IPS-15b (cell line): ENCODE measurements at regions not wholly inside any gene's neighbourhood (a gene's known extent, or its start where the extent isn't known, plus 50 kb on each side); places are given as distances from the start of the nearest gene placed in this dataset.

Experiments used
- H3K27me3 ChIP-seq: one replicate; pipeline ENCODE4 v1.6.1; 2013; ENCODE audit warnings: low read length; ENCODE audit not compliant: control insufficient read depth, insufficient read depth
- H3K36me3 ChIP-seq: one replicate; pipeline ENCODE4 v1.6.1; 2013; ENCODE audit warnings: low read length; ENCODE audit not compliant: control insufficient read depth, insufficient read depth
- H3K4me1 ChIP-seq: one replicate; pipeline ENCODE4 v1.6.1; 2013; ENCODE audit warnings: mild to moderate bottlenecking, low read length; ENCODE audit not compliant: control insufficient read depth, insufficient read depth
- H3K4me3 ChIP-seq: one replicate; pipeline ENCODE4 v1.5.1; 2013; ENCODE audit warnings: low read depth, low read length
- H3K9ac ChIP-seq: one replicate; pipeline ENCODE4 v1.6.1; 2013; ENCODE audit warnings: low read depth, mild to moderate bottlenecking, low read length
- H3K9me3 ChIP-seq: one replicate; pipeline ENCODE4 v1.6.1; 2013; ENCODE audit warnings: mild to moderate bottlenecking, low read length; ENCODE audit not compliant: control insufficient read depth, insufficient read depth

GRCh38 chr16:9226924-9227323 lies 135.5 kb downstream of the HAPSTR1 start:
- no peak overlapping the region for H3K9ac ChIP-seq
- no peaks in the 10 kb centered on the region for H3K9me3 ChIP-seq
- no peaks in the 10 kb centered on the region for H3K36me3 ChIP-seq
- H3K4me3 ChIP-seq, result no peak overlapping the region
- H3K4me1 ChIP-seq, result peaks cover 4% of the 10 kb centered on the region
- no peaks in the 10 kb centered on the region for H3K27me3 ChIP-seq

- Histone ChIP-seq H3K4me1 (peaks cover 8% of the 10 kb centered on the region), H3K9me3 (no peaks in the 10 kb centered on the region), H3K27me3 (no peaks in the 10 kb centered on the region), H3K36me3 (no peaks in the 10 kb centered on the region), H3K4me3 (no peak overlapping the region), H3K9ac (no peak overlapping the region)
These were observed 139.6 kb downstream of the HAPSTR1 start for GRCh38 chr16:9231039-9231438.

GRCh38 chr16:9232102-9232770 lies 140.8 kb downstream of the HAPSTR1 start:
- Histone ChIP-seq H3K27me3 (no peaks in the 10 kb centered on the region), H3K9me3 (no peaks in the 10 kb centered on the region), H3K4me1 (peaks cover 8% of the 10 kb centered on the region), H3K9ac (no peak overlapping the region), H3K4me3 (no peak overlapping the region), H3K36me3 (no peaks in the 10 kb centered on the region)

- no peaks in the 10 kb centered on the region for H3K9me3 ChIP-seq
- peaks cover 8% of the 10 kb centered on the region for H3K4me1 ChIP-seq
- H3K36me3 ChIP-seq, result no peaks in the 10 kb centered on the region
- H3K27me3 ChIP-seq, result no peaks in the 10 kb centered on the region
- no peak overlapping the region for H3K9ac ChIP-seq
- no peak overlapping the region for H3K4me3 ChIP-seq
These were observed 144.4 kb downstream of the HAPSTR1 start for GRCh38 chr16:9235867-9236266.

- H3K9me3 ChIP-seq, result no peaks in the 10 kb centered on the region
- H3K4me1 ChIP-seq, result peaks cover 8% of the 10 kb centered on the region
- H3K27me3 ChIP-seq, result no peaks in the 10 kb centered on the region
- H3K36me3 ChIP-seq, result no peaks in the 10 kb centered on the region
- no peak overlapping the region for H3K4me3 ChIP-seq
- no peak overlapping the region for H3K9ac ChIP-seq
These were observed 144.9 kb downstream of the HAPSTR1 start for GRCh38 chr16:9236319-9236718.

GRCh38 chr16:9238346-9238745 lies 146.9 kb downstream of the HAPSTR1 start:
- no peaks in the 10 kb centered on the region for H3K4me1 ChIP-seq
- H3K36me3 ChIP-seq, result no peaks in the 10 kb centered on the region
- H3K27me3 ChIP-seq, result no peaks in the 10 kb centered on the region
- no peaks in the 10 kb centered on the region for H3K9me3 ChIP-seq
- no peak overlapping the region for H3K4me3 ChIP-seq
- no peak overlapping the region for H3K9ac ChIP-seq

GRCh38 chr16:9241177-9241576 lies 149.7 kb downstream of the HAPSTR1 start:
- H3K9ac ChIP-seq, result no peak overlapping the region
- no peaks in the 10 kb centered on the region for H3K4me1 ChIP-seq
- H3K36me3 ChIP-seq, result no peaks in the 10 kb centered on the region

GRCh38 chr16:9248162-9248561 lies 156.7 kb downstream of the HAPSTR1 start:
- Histone ChIP-seq H3K9ac (no peak overlapping the region), H3K36me3 (no peaks in the 10 kb centered on the region), H3K9me3 (no peaks in the 10 kb centered on the region), H3K27me3 (no peaks in the 10 kb centered on the region), H3K4me3 (no peak overlapping the region), H3K4me1 (peaks cover 2% of the 10 kb centered on the region)

More at GRCh38 chr16:9241177-9241576, 149.7 kb downstream of the HAPSTR1 start:
- Histone ChIP-seq H3K27me3 (no peaks in the 10 kb centered on the region), H3K4me3 (no peak overlapping the region), H3K9me3 (no peaks in the 10 kb centered on the region)

- Histone ChIP-seq H3K4me3 (no peak overlapping the region), H3K9ac (no peak overlapping the region), H3K27me3 (no peaks in the 10 kb centered on the region), H3K4me1 (peaks cover 2% of the 10 kb centered on the region), H3K36me3 (no peaks in the 10 kb centered on the region), H3K9me3 (no peaks in the 10 kb centered on the region)
These were observed 158.1 kb downstream of the HAPSTR1 start for GRCh38 chr16:9249534-9249933.

- no peaks in the 10 kb centered on the region for H3K27me3 ChIP-seq
- H3K9ac ChIP-seq, result no peak overlapping the region
- no peak overlapping the region for H3K4me3 ChIP-seq
- no peaks in the 10 kb centered on the region for H3K36me3 ChIP-seq
- no peaks in the 10 kb centered on the region for H3K9me3 ChIP-seq
- peaks cover 2% of the 10 kb centered on the region for H3K4me1 ChIP-seq
These were observed 159.6 kb downstream of the HAPSTR1 start for GRCh38 chr16:9251026-9251425.

GRCh38 chr16:9254863-9255262 lies 163.4 kb downstream of the HAPSTR1 start:
- H3K9me3 ChIP-seq, result no peaks in the 10 kb centered on the region
- no peaks in the 10 kb centered on the region for H3K36me3 ChIP-seq
- H3K9ac ChIP-seq, result no peak overlapping the region
- no peaks in the 10 kb centered on the region for H3K4me1 ChIP-seq
- no peaks in the 10 kb centered on the region for H3K27me3 ChIP-seq
- H3K4me3 ChIP-seq, result no peak overlapping the region

- Histone ChIP-seq H3K36me3 (no peaks in the 10 kb centered on the region), H3K4me3 (no peak overlapping the region), H3K9me3 (no peaks in the 10 kb centered on the region), H3K4me1 (no peaks in the 10 kb centered on the region), H3K27me3 (no peaks in the 10 kb centered on the region), H3K9ac (no peak overlapping the region)
These were observed 164.8 kb downstream of the HAPSTR1 start for GRCh38 chr16:9256196-9256595.
